H9 (cell line): ENCODE measurements at regions not wholly inside any gene's neighbourhood (a gene's known extent, or its start where the extent isn't known, plus 50 kb on each side); places are given as distances from the start of the nearest gene placed in this dataset.
A peak's percentile ranks its signal among the peaks of the same experiment; 100 is the strongest.
"Not testable (repeated sequence)": the region's sequence is repeated elsewhere in the genome, so short reads cannot be mapped to it uniquely, and the experiment has no call there.

ENCODE experiments used
- DNase-seq: peaks from one replicate; pipeline ENCODE4 v3.0.0-alpha.2; 2017
- H2AFZ ChIP-seq: one replicate; pipeline ENCODE4 v1.6.1; 2013; ENCODE audit warnings: mild to moderate bottlenecking, low read length, control low read depth, moderate library complexity
- H2AK5ac ChIP-seq: 2 replicates; pipeline ENCODE4 v1.6.1; 2013; ENCODE audit warnings: low read length, control low read depth, mixed read lengths; ENCODE audit not compliant: insufficient read length
- H2BK120ac ChIP-seq: one replicate; pipeline ENCODE4 v1.6.1; 2013; ENCODE audit warnings: low read depth, mild to moderate bottlenecking, low read length, control low read depth, inconsistent platforms; ENCODE audit not compliant: poor library complexity, severe bottlenecking
- H2BK12ac ChIP-seq: 2 replicates; pipeline ENCODE4 v1.6.1; 2013; ENCODE audit warnings: low read length, control low read depth, mixed read lengths, low read depth; ENCODE audit not compliant: insufficient read length
- H2BK15ac ChIP-seq: 2 replicates; pipeline ENCODE4 v1.6.1; 2013; ENCODE audit warnings: low read depth, low read length, control low read depth
- H2BK20ac ChIP-seq: one replicate; pipeline ENCODE4 v1.6.1; 2013; ENCODE audit warnings: low read depth, mild to moderate bottlenecking, low read length, control low read depth, inconsistent platforms; ENCODE audit not compliant: poor library complexity, severe bottlenecking
- H2BK5ac ChIP-seq: 2 replicates; pipeline ENCODE4 v1.6.1; 2013; ENCODE audit warnings: low read length, control low read depth, mixed read lengths; ENCODE audit not compliant: insufficient read length
- H3K14ac ChIP-seq: 2 replicates; pipeline ENCODE4 v1.6.1; 2013; ENCODE audit warnings: low read length, control low read depth; ENCODE audit not compliant: insufficient read depth
- H3K18ac ChIP-seq: 2 replicates; pipeline ENCODE4 v1.6.1; 2013; ENCODE audit warnings: low read depth, mild to moderate bottlenecking, mixed read lengths, low read length, control low read depth; ENCODE audit not compliant: insufficient read length
- H3K23ac ChIP-seq: 2 replicates; pipeline ENCODE4 v1.6.1; 2013; ENCODE audit warnings: low read length, control low read depth, mixed read lengths, low read depth; ENCODE audit not compliant: insufficient read length
- H3K23me2 ChIP-seq: 2 replicates; pipeline ENCODE4 v1.6.1; 2013; ENCODE audit warnings: low read depth, mild to moderate bottlenecking, mixed read lengths, low read length, control low read depth; ENCODE audit not compliant: insufficient read length, poor library complexity, severe bottlenecking
- H3K27ac ChIP-seq: 2 replicates; pipeline ENCODE4 v1.5.1; 2013; ENCODE audit warnings: low read length, control low read depth, mixed read lengths, low read depth; ENCODE audit not compliant: insufficient read length
- H3K27me3 ChIP-seq: 2 replicates; pipeline ENCODE4 v1.6.1; 2013; ENCODE audit warnings: low read length, control low read depth, inconsistent platforms; ENCODE audit not compliant: insufficient read depth
- H3K4ac ChIP-seq: 2 replicates; pipeline ENCODE4 v1.6.1; 2013; ENCODE audit warnings: low read depth, mild to moderate bottlenecking, control low read depth, inconsistent platforms, low read length, moderate library complexity
- H3K4me1 ChIP-seq: 2 replicates; pipeline ENCODE4 v1.6.1; 2013; ENCODE audit warnings: low read length, control low read depth, inconsistent platforms; ENCODE audit not compliant: insufficient read depth
- H3K4me2 ChIP-seq: 2 replicates; pipeline ENCODE4 v1.6.1; 2013; ENCODE audit warnings: low read length, control low read depth, mixed read lengths; ENCODE audit not compliant: insufficient read length, insufficient read depth
- H3K56ac ChIP-seq: 2 replicates; pipeline ENCODE4 v1.6.1; 2013; ENCODE audit warnings: low read depth, mild to moderate bottlenecking, mixed read lengths, low read length, control low read depth; ENCODE audit not compliant: insufficient read length
- H3K79me1 ChIP-seq: 2 replicates; pipeline ENCODE4 v1.6.1; 2013; ENCODE audit warnings: low read depth, mild to moderate bottlenecking, moderate library complexity, low read length, control low read depth, inconsistent platforms; ENCODE audit not compliant: insufficient read depth, poor library complexity, severe bottlenecking
- H3K79me2 ChIP-seq: 2 replicates; pipeline ENCODE4 v1.6.1; 2013; ENCODE audit warnings: low read length, control low read depth, inconsistent platforms; ENCODE audit not compliant: insufficient read depth
- H3K9ac ChIP-seq: 2 replicates; pipeline ENCODE4 v1.6.1; 2013; ENCODE audit warnings: low read length, control low read depth, mixed read lengths; ENCODE audit not compliant: insufficient read length; ENCODE audit errors: extremely low read depth
- H3K9me3 ChIP-seq: one replicate; pipeline ENCODE4 v1.6.1; 2013; ENCODE audit warnings: low read depth, low read length, inconsistent platforms; ENCODE audit not compliant: control insufficient read depth
- H3T11ph ChIP-seq: one replicate; pipeline ENCODE4 v1.6.1; 2013; ENCODE audit warnings: mild to moderate bottlenecking, low read length, control low read depth, inconsistent platforms
- H4K20me1 ChIP-seq: one replicate; pipeline ENCODE4 v1.6.1; 2013; ENCODE audit not compliant: control insufficient read depth, insufficient read length, insufficient read depth
- H4K5ac ChIP-seq: 2 replicates; pipeline ENCODE4 v1.6.1; 2013; ENCODE audit warnings: low read depth, mild to moderate bottlenecking, mixed read lengths, low read length, control low read depth; ENCODE audit not compliant: insufficient read length
- H4K8ac ChIP-seq: replicated peaks from 2 replicates; pipeline ENCODE4 v1.6.1; 2013; ENCODE audit warnings: low read length, control low read depth, mixed read lengths, low read depth; ENCODE audit not compliant: insufficient read length
- H4K91ac ChIP-seq: 2 replicates; pipeline ENCODE4 v1.6.1; 2013; ENCODE audit warnings: low read depth, mild to moderate bottlenecking, moderate library complexity, mixed read lengths, low read length, control low read depth; ENCODE audit not compliant: insufficient read length
- H3K27ac Mint-ChIP-seq, 3 experiments: 2 replicates in 2 of 3; 3 replicates in 1 of 3; pipeline ENCODE4 v1.8.0; 2020 to 2021; ENCODE audit warnings: mixed read lengths in 3 of 3, mild to moderate bottlenecking in 1 of 3, moderate library complexity in 1 of 3
- H3K27me3 Mint-ChIP-seq: 2 replicates; pipeline ENCODE4 v1.8.0; 2021; ENCODE audit warnings: low read depth, mild to moderate bottlenecking, moderate library complexity, mixed read lengths
- H3K36me3 Mint-ChIP-seq, 3 experiments: 2 replicates in 2 of 3; 3 replicates in 1 of 3; pipeline ENCODE4 v1.8.0; 2020 to 2021; ENCODE audit warnings: low read depth in 3 of 3, mixed read lengths in 3 of 3; ENCODE audit not compliant: insufficient read depth in 1 of 3
- H3K4me1 Mint-ChIP-seq, 2 experiments: 2 replicates each; pipeline ENCODE4 v1.8.0; 2020; ENCODE audit warnings: mixed read lengths in 2 of 2
- H3K4me3 Mint-ChIP-seq, 2 experiments: 2 replicates in 1 of 2; 3 replicates in 1 of 2; pipeline ENCODE4 v1.8.0; 2020 to 2021; ENCODE audit warnings: mild to moderate bottlenecking in 2 of 2, mixed read lengths in 2 of 2, moderate library complexity in 1 of 2
- H3K9me3 Mint-ChIP-seq, 2 experiments: 2 replicates in 1 of 2; 3 replicates in 1 of 2; pipeline ENCODE4 v1.8.0; 2020; ENCODE audit warnings: mild to moderate bottlenecking in 2 of 2, mixed read lengths in 2 of 2, moderate library complexity in 1 of 2
- WGBS: extraction: QIAGEN DNeasy Blood & Tissue Kit; methylation state at CpG from one replicate; pipeline ENCODE4 v1.1.7; 2013; ENCODE audit warnings: missing lambda C conversion rate, low lambda C conversion rate, mixed read lengths; ENCODE audit not compliant: insufficient read length; ENCODE audit errors: extremely low coverage; 5-methylcytosine and 5-hydroxymethylcytosine counted together

GRCh38 chrX:10469-11458, 270.4 kb upstream of the PLCXD1 start:
- not testable (repeated sequence) for H2BK120ac ChIP-seq, H3K56ac ChIP-seq, H3K79me1 ChIP-seq, H3K18ac ChIP-seq, H3K9me3 Mint-ChIP-seq, H3K4me2 ChIP-seq, H3K79me2 ChIP-seq, H3K9ac ChIP-seq, H4K8ac ChIP-seq, H3K4ac ChIP-seq, H3K27me3 Mint-ChIP-seq, H3K23ac ChIP-seq, H2BK20ac ChIP-seq, DNase-seq, H3K9me3 ChIP-seq, H2AFZ ChIP-seq, H3K27ac Mint-ChIP-seq, H4K5ac ChIP-seq, H3K27me3 ChIP-seq, H3K4me1 ChIP-seq, H3K27ac ChIP-seq, H2BK5ac ChIP-seq, H3K36me3 Mint-ChIP-seq, H3K14ac ChIP-seq, H4K91ac ChIP-seq, H4K20me1 ChIP-seq, H3K4me1 Mint-ChIP-seq, H3K23me2 ChIP-seq, H2BK15ac ChIP-seq, H2BK12ac ChIP-seq, H3T11ph ChIP-seq, H2AK5ac ChIP-seq, H3K4me3 Mint-ChIP-seq
- no CpG with 5 or more reads among the region's 18 CpGs for WGBS

- not testable (repeated sequence) for H3K27me3 Mint-ChIP-seq, H3K4me2 ChIP-seq
- DNase-seq, result peak; percentile 65
These were observed 267.2 kb upstream of the PLCXD1 start for GRCh38 chrX:13821-14443.

More at GRCh38 chrX:13821-14443, 267.2 kb upstream of the PLCXD1 start:
- not testable (repeated sequence) for H2BK15ac ChIP-seq, H3K27me3 ChIP-seq, H2BK20ac ChIP-seq, H3K9me3 ChIP-seq, H2BK5ac ChIP-seq, H3T11ph ChIP-seq, H3K23me2 ChIP-seq, H2BK12ac ChIP-seq, H3K36me3 Mint-ChIP-seq, H3K56ac ChIP-seq, H2AK5ac ChIP-seq, H4K8ac ChIP-seq, H2AFZ ChIP-seq, H3K23ac ChIP-seq, H3K4ac ChIP-seq, H3K79me2 ChIP-seq, H3K18ac ChIP-seq, H2BK120ac ChIP-seq, H3K27ac ChIP-seq, H3K27ac Mint-ChIP-seq, H4K91ac ChIP-seq, H3K9me3 Mint-ChIP-seq, H3K4me1 Mint-ChIP-seq, H3K79me1 ChIP-seq, H3K4me1 ChIP-seq, H3K9ac ChIP-seq, H4K5ac ChIP-seq, H4K20me1 ChIP-seq, H3K14ac ChIP-seq
- peak overlapping the region; percentile 29 to 48; a peak in 1 of 5 replicates for H3K4me3 Mint-ChIP-seq
- no CpG with 5 or more reads among the region's 45 CpGs for WGBS
